KMS-11 (cell line): ENCODE measurements at regions not wholly inside any gene's neighbourhood (a gene's known extent, or its start where the extent isn't known, plus 50 kb on each side); places are given as distances from the start of the nearest gene placed in this dataset.

Source experiments
- H2AFZ ChIP-seq: fragments of 200-600 bp; sonication (generic); 2 replicates; pipeline ENCODE4 v1.6.1; 2016; ENCODE audit warnings: antibody characterized with exemption, mixed run types, low read depth
- H3K27ac ChIP-seq: fragments of 200-600 bp; sonication (generic); 2 replicates; pipeline ENCODE4 v1.6.1; 2016; ENCODE audit warnings: mild to moderate bottlenecking, mixed run types
- H3K27me3 ChIP-seq: fragments of 200-600 bp; sonication (generic); 2 replicates; pipeline ENCODE4 v1.6.1; 2017; ENCODE audit warnings: mild to moderate bottlenecking, low read depth, mixed run types, moderate library complexity; ENCODE audit not compliant: insufficient read depth
- H3K36me3 ChIP-seq: fragments of 200-600 bp; sonication (generic); 2 replicates; pipeline ENCODE4 v1.6.1; 2017; ENCODE audit warnings: mild to moderate bottlenecking, mixed run types; ENCODE audit not compliant: insufficient read depth
- H3K4me1 ChIP-seq: fragments of 200-600 bp; sonication (generic); 2 replicates; pipeline ENCODE4 v1.6.1; 2016; ENCODE audit warnings: mild to moderate bottlenecking, low read depth, mixed run types; ENCODE audit not compliant: poor library complexity, severe bottlenecking
- H3K4me2 ChIP-seq: fragments of 200-600 bp; sonication (generic); 2 replicates; pipeline ENCODE4 v1.7.0; 2016; ENCODE audit warnings: mild to moderate bottlenecking, mixed run types
- H3K4me3 ChIP-seq: fragments of 200-600 bp; sonication (generic); IDR thresholded peaks from 2 replicates; pipeline ENCODE4 v1.6.1; 2017; ENCODE audit warnings: low read depth, low read length, mixed read lengths; ENCODE audit not compliant: insufficient read depth
- H3K79me2 ChIP-seq: fragments of 200-600 bp; sonication (generic); 2 replicates; pipeline ENCODE4 v1.6.1; 2016; ENCODE audit warnings: low read depth, mixed run types; ENCODE audit not compliant: insufficient read depth
- H3K9ac ChIP-seq: fragments of 200-600 bp; sonication (generic); 2 replicates; pipeline ENCODE4 v1.6.1; 2016; ENCODE audit warnings: mild to moderate bottlenecking, mixed run types
- H4K20me1 ChIP-seq: fragments of 200-600 bp; sonication (generic); 2 replicates; pipeline ENCODE4 v1.6.1; 2016; ENCODE audit warnings: mild to moderate bottlenecking, mixed run types; ENCODE audit not compliant: insufficient read depth
- TF ChIP-seq, protein P1 (sequence below): fragments of 200-600 bp; sonication (generic); conservative IDR thresholded peaks from 2 replicates; pipeline ENCODE4 v1.6.1; 2017; ENCODE audit warnings: low read depth, mild to moderate bottlenecking, antibody characterized with exemption, low read length, moderate library complexity, mixed read lengths

DNA sequence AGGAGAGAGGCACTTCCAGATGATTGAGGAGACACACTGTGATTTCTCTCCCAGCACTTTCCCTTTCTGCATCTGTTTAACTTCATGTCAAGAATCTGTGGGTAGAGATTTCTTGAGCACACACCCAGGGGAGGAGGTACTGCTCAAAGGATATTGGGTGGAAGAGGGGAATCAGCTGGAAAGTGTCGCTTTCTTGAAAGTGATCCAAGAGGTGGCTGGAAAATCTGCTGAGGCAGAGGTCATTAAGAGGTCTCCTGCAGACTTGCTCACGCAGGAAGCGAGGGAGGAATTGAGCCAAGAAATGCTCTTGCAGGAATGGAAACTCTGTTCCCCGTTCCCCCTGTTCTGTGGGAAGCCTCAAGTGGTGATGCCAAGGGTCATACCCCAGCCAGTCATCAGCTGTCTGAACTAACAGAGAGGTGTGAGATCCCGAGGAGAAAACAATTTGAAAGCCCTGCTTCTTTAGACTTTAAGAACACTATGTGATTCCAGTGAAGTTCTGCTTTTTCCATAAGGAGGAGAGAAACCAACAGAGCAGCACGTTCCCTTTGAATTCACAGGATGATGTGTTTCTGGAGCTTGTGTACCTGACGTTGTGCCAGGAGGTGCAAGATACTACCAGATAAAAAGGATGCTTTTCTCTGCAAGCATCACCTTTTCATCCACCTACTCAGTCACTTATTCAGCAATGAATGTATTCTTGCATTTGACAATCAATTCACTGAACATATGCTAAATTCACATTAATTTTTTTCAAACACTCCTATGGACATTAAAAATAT is 163.4 kb upstream of the GPR12 start:
- Histone ChIP-seq H3K36me3 (no peaks in the 10 kb centered on the region), H3K79me2 (no peaks in the 10 kb centered on the region), H3K9ac (no peak overlapping the region), H3K27ac (no peak overlapping the region), H2AFZ (no peak overlapping the region), H4K20me1 (no peaks in the 10 kb centered on the region), H3K4me3 (no peak overlapping the region), H3K27me3 (no peaks in the 10 kb centered on the region), H3K4me2 (no peak overlapping the region), H3K4me1 (no peaks in the 10 kb centered on the region)
- TF ChIP-seq, protein P1, sequence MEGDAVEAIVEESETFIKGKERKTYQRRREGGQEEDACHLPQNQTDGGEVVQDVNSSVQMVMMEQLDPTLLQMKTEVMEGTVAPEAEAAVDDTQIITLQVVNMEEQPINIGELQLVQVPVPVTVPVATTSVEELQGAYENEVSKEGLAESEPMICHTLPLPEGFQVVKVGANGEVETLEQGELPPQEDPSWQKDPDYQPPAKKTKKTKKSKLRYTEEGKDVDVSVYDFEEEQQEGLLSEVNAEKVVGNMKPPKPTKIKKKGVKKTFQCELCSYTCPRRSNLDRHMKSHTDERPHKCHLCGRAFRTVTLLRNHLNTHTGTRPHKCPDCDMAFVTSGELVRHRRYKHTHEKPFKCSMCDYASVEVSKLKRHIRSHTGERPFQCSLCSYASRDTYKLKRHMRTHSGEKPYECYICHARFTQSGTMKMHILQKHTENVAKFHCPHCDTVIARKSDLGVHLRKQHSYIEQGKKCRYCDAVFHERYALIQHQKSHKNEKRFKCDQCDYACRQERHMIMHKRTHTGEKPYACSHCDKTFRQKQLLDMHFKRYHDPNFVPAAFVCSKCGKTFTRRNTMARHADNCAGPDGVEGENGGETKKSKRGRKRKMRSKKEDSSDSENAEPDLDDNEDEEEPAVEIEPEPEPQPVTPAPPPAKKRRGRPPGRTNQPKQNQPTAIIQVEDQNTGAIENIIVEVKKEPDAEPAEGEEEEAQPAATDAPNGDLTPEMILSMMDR = no peak

DNA sequence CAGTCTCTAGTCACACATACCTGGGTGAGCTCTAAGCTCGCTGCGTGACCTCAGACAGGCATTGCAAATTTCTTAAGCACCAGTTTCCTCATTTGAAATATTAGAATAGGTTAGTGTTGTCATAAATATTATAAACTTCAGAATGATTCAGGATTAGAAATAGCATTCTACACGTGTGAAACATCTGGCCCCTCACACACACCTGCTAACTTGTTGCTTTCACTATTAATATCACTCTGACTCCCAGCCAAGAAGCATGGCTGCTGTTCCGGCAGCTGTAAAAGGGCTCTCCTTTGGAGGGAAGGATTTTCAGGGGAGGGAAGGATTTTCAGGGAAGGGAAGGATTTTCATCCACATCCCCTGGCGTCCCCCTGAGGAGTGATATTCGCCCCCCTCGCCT is 161.3 kb upstream of the GPR12 start:
- Histone ChIP-seq H2AFZ (no peak overlapping the region), H3K4me2 (no peak overlapping the region), H3K36me3 (no peaks in the 10 kb centered on the region), H3K79me2 (no peaks in the 10 kb centered on the region), H3K4me3 (no peak overlapping the region), H3K27me3 (no peaks in the 10 kb centered on the region), H3K9ac (no peak overlapping the region), H4K20me1 (no peaks in the 10 kb centered on the region), H3K27ac (no peak overlapping the region), H3K4me1 (no peaks in the 10 kb centered on the region)
- TF ChIP-seq, protein P1 = no peak

DNA sequence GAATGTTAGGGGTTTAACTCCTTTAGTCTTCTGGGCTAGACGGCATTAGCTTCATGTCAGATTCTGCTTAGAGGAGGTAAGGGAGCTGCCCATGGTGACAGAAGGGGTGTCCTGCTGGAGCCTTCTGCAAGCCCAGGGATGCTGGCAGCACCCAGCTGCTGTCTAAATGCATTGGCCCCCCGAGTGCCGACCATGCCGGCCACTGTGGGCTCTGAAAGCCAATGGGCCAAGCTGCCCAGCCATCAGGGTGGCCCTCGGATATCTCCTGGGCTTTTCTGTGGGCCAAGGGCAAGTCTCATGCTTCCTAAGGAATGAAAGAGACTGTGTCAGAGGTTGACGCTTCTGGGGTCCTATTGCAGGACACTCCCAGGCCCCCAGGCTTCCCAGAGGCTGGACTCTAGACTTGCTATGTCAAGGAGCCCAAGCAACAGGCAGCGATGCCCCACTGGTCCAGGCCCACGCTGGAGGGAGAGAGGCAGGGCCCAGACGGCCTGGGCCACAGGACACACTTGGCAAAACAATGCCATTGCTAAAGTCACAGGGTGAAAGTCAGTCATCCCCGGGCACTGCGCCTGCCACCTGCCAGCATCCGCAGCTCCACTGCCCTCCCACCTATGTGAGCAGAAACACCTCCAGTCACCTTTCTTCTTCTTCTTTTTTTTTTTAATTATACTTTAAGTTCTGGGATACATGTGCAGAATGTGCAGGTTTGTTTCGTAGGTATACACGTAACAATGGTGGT is 160.2 kb upstream of the GPR12 start:
- no peak overlapping the region for H3K4me3 ChIP-seq
- H3K36me3 ChIP-seq = no peaks in the 10 kb centered on the region
- no peaks in the 10 kb centered on the region for H4K20me1 ChIP-seq
- no peak overlapping the region for H3K4me2 ChIP-seq
- no peak overlapping the region for H2AFZ ChIP-seq
- no peak overlapping the region for H3K27ac ChIP-seq
- H3K9ac ChIP-seq = no peak overlapping the region
- TF ChIP-seq, protein P1 = no peak
- H3K79me2 ChIP-seq = no peaks in the 10 kb centered on the region
- no peaks in the 10 kb centered on the region for H3K27me3 ChIP-seq
- H3K4me1 ChIP-seq = peaks cover under 1% of the 10 kb centered on the region

DNA sequence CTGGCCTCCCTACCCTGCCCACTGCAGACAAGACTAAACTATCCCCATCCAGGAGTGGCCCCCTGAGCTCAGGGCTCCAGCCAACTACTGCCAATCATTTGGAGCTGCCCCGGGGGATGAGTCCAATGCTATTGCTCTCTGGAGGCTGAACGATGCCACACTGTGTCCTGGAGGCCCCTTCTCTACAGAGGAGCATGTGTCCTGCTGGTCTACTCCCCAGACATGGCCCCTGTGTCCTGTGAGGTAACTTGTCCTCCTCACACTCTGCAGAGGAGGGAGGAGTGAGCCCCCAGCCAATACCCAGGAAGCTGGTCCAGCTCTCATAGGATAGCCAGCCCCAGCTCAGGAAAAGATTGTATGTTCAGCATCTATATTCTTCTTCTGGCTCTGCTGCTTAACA is 159.1 kb upstream of the GPR12 start:
- Histone ChIP-seq H3K4me3 (no peak overlapping the region), H3K27me3 (no peaks in the 10 kb centered on the region), H3K36me3 (no peaks in the 10 kb centered on the region), H2AFZ (no peak overlapping the region), H3K79me2 (no peaks in the 10 kb centered on the region), H3K4me2 (no peak overlapping the region), H3K9ac (no peak overlapping the region), H3K27ac (no peak overlapping the region), H3K4me1 (peaks cover 11% of the 10 kb centered on the region), H4K20me1 (no peaks in the 10 kb centered on the region)
- TF ChIP-seq, protein P1 = no peak
